ENCODE measurements at regions not wholly inside any gene's neighbourhood (a gene's known extent, or its start where the extent isn't known, plus 50 kb on each side); places are given as distances from the start of the nearest gene placed in this dataset.

- TF ChIP-seq CTCF (IDR thresholded peaks at IDR 0.05; ENCODE audit: low read depth, low read length, poor library complexity, severe bottlenecking) = no peak
- TF ChIP-seq EZH2phosphoT487 (IDR thresholded peaks at IDR 0.05; ENCODE audit: borderline replicate concordance, low read length) = no peak
Observed at GRCh38 chr2:118750959-118751565, 96.4 kb downstream of the EN1 start.

Data from DOHH2 (cell line).